GM23338 (cell line): ENCODE measurements at regions not wholly inside any gene's neighbourhood (a gene's known extent, or its start where the extent isn't known, plus 50 kb on each side); places are given as distances from the start of the nearest gene placed in this dataset.

Experiments used
- ATAC-seq: fragments of 200-7000 bp; cut with Tn5 transposase; 3 replicates; pipeline ENCODE4 v1.9.1; 2020
- DNase-seq: peaks from one replicate; pipeline ENCODE4 v3.0.0-alpha.2; 2015; ENCODE audit warnings: low spot score
- H2AFZ ChIP-seq: fragments of 200-600 bp; sonication (generic); 2 replicates; pipeline ENCODE4 v1.8.0; 2016; ENCODE audit warnings: antibody characterized with exemption, mild to moderate bottlenecking, moderate library complexity
- H3F3A ChIP-seq: fragments of 200-600 bp; sonication (generic); replicated peaks from 2 replicates; pipeline ENCODE4 v1.8.0; 2017; ENCODE audit warnings: antibody characterized with exemption, mixed run types, low read depth
- H3K27ac ChIP-seq: fragments of 200-600 bp; sonication (generic); 2 replicates; pipeline ENCODE4 v1.6.1; 2016; ENCODE audit warnings: low read depth
- H3K27me3 ChIP-seq: fragments of 200-600 bp; sonication (generic); 2 replicates; pipeline ENCODE4 v1.8.0; 2016; ENCODE audit warnings: mild to moderate bottlenecking, mixed run types, moderate library complexity; ENCODE audit not compliant: insufficient read depth
- H3K36me3 ChIP-seq: fragments of 200-600 bp; sonication (generic); 2 replicates; pipeline ENCODE4 v1.8.0; 2016; ENCODE audit warnings: mild to moderate bottlenecking; ENCODE audit not compliant: insufficient read depth
- H3K4me1 ChIP-seq: fragments of 200-600 bp; sonication (generic); 2 replicates; pipeline ENCODE4 v1.8.0; 2016; ENCODE audit warnings: mild to moderate bottlenecking, moderate library complexity; ENCODE audit not compliant: insufficient read depth
- H3K4me2 ChIP-seq: fragments of 200-600 bp; sonication (generic); 2 replicates; pipeline ENCODE4 v1.7.1; 2017; ENCODE audit warnings: mixed run types
- H3K4me3 ChIP-seq: fragments of 200-600 bp; sonication (generic); 2 replicates; pipeline ENCODE4 v1.6.1; 2016; ENCODE audit warnings: mixed run types
- H3K79me2 ChIP-seq: fragments of 200-600 bp; sonication (generic); replicated peaks from 2 replicates; pipeline ENCODE4 v1.8.0; 2017; ENCODE audit warnings: mild to moderate bottlenecking; ENCODE audit not compliant: insufficient read depth
- H3K9me2 ChIP-seq: fragments of 200-600 bp; sonication (generic); 2 replicates; pipeline ENCODE4 v1.8.0; 2017; ENCODE audit not compliant: insufficient read depth
- H4K20me1 ChIP-seq: fragments of 200-600 bp; sonication (generic); replicated peaks from 2 replicates; pipeline ENCODE4 v1.8.0; 2017; ENCODE audit warnings: mild to moderate bottlenecking; ENCODE audit not compliant: insufficient read depth
- H3K27ac Mint-ChIP-seq: 2 replicates; pipeline ENCODE4 v1.8.0; 2020; ENCODE audit warnings: inconsistent platforms, mild to moderate bottlenecking, moderate library complexity, mixed read lengths
- H3K27me3 Mint-ChIP-seq: 3 replicates; pipeline ENCODE4 v1.8.0; 2022; ENCODE audit warnings: low read depth, mild to moderate bottlenecking, moderate library complexity, mixed read lengths, inconsistent platforms; ENCODE audit not compliant: insufficient read depth, poor library complexity
- H3K36me3 Mint-ChIP-seq: 3 replicates; pipeline ENCODE4 v1.8.0; 2021; ENCODE audit warnings: low read depth, mild to moderate bottlenecking, inconsistent platforms, moderate library complexity, mixed read lengths
- H3K4me1 Mint-ChIP-seq: 3 replicates; pipeline ENCODE4 v1.8.0; 2020; ENCODE audit warnings: mild to moderate bottlenecking, inconsistent platforms, mixed read lengths
- H3K4me3 Mint-ChIP-seq: 3 replicates; pipeline ENCODE4 v1.8.0; 2021; ENCODE audit warnings: moderate library complexity, mild to moderate bottlenecking, inconsistent platforms, mixed read lengths
- H3K9me3 Mint-ChIP-seq: 3 replicates; pipeline ENCODE4 v1.8.0; 2020; ENCODE audit warnings: moderate library complexity, mild to moderate bottlenecking, inconsistent platforms, mixed read lengths
- CREB1 ChIP-seq: fragments of 250-450 bp; sonication (Bioruptor Pico); IDR thresholded peaks from 2 replicates; pipeline ENCODE4 v1.5.0; 2020; ENCODE audit warnings: low read depth, mild to moderate bottlenecking, moderate library complexity
- CTCF ChIP-seq, 2 experiments: fragments of 200-600 bp in 1 of 2; sonication (generic) in 1 of 2; conservative IDR thresholded peaks; 2 replicates each; pipeline versions ENCODE4 v1.5.1 to v1.6.1; 2016 to 2017; ENCODE audit warnings: antibody characterized with exemption in 2 of 2, low read depth in 2 of 2, mild to moderate bottlenecking in 2 of 2, moderate library complexity in 1 of 2
- ETS1 ChIP-seq: IDR thresholded peaks from 2 replicates; pipeline ENCODE4 v1.6.1; 2016; ENCODE audit warnings: antibody characterized with exemption
- EZH2 ChIP-seq: fragments of 200-600 bp; sonication (generic); IDR thresholded peaks from one replicate; pipeline ENCODE4 v1.8.0; 2017; ENCODE audit warnings: antibody characterized with exemption, mild to moderate bottlenecking, low read depth; ENCODE audit not compliant: unreplicated experiment
- EZH2phosphoT487 ChIP-seq: fragments of 200-600 bp; sonication (generic); IDR thresholded peaks from one replicate; pipeline ENCODE4 v1.8.1; 2018; ENCODE audit warnings: antibody characterized with exemption; ENCODE audit not compliant: unreplicated experiment
- JUNB ChIP-seq: IDR thresholded peaks from one replicate; pipeline ENCODE4 v1.6.1; 2016; ENCODE audit warnings: antibody characterized with exemption; ENCODE audit not compliant: unreplicated experiment
- NANOG ChIP-seq: IDR thresholded peaks from 2 replicates; pipeline ENCODE4 v1.6.1; 2016; ENCODE audit warnings: antibody characterized with exemption, borderline replicate concordance
- POLR2AphosphoS5 ChIP-seq: IDR thresholded peaks from 2 replicates; pipeline ENCODE4 v1.6.1; 2016; ENCODE audit warnings: antibody characterized with exemption, low read depth
- REST ChIP-seq: IDR thresholded peaks from one replicate; pipeline ENCODE4 v1.6.1; 2018; ENCODE audit warnings: antibody characterized with exemption; ENCODE audit not compliant: unreplicated experiment
- STAT1 ChIP-seq: IDR thresholded peaks from one replicate; pipeline ENCODE4 v1.6.1; 2016; ENCODE audit warnings: antibody characterized with exemption; ENCODE audit not compliant: unreplicated experiment
- ZNF114 ChIP-seq: fragments of 250-450 bp; sonication (Bioruptor Pico); IDR thresholded peaks from 2 replicates; pipeline ENCODE4 v1.5.0; 2020; ENCODE audit warnings: mild to moderate bottlenecking, moderate library complexity
- ZNF331 ChIP-seq: fragments of 250-450 bp; sonication (Bioruptor Pico); IDR thresholded peaks from 2 replicates; pipeline ENCODE4 v1.5.0; 2020; ENCODE audit warnings: low read depth, mild to moderate bottlenecking, moderate library complexity
- ZNF462 ChIP-seq: fragments of 250-450 bp; sonication (Bioruptor Pico); IDR thresholded peaks from 2 replicates; pipeline ENCODE4 v1.5.0; 2020; ENCODE audit warnings: mild to moderate bottlenecking, moderate library complexity

GRCh38 chr2:136325844-136326331, 207.9 kb upstream of the CXCR4 start:
- Mint-ChIP-seq H3K36me3 (no peaks in the 10 kb centered on the region), H3K9me3 (no peaks in the 10 kb centered on the region; the same call in 1 of the 3 replicates)
- no peak for TF ChIP-seq CREB1 (CRISPR knock-in tag)
- TF ChIP-seq STAT1, result no peak
- no peak for TF ChIP-seq NANOG
- TF ChIP-seq ZNF114 (CRISPR knock-in tag), result no peak
- no peak for TF ChIP-seq ZNF462 (CRISPR knock-in tag)
- TF ChIP-seq ZNF331, result no peak
- TF ChIP-seq EZH2phosphoT487, result no peak
- no peak for TF ChIP-seq POLR2AphosphoS5
- TF ChIP-seq EZH2, result no peak
- TF ChIP-seq JUNB, result no peak
- no peak for TF ChIP-seq CTCF (conservative IDR thresholded peaks at IDR 0.05; ENCODE audit: low read depth in 2 of 2)
- no peak for TF ChIP-seq ETS1
- TF ChIP-seq REST, result no peak

More at GRCh38 chr2:136325844-136326331, 207.9 kb upstream of the CXCR4 start:
- no peak overlapping the region for H2AFZ ChIP-seq
- no peak overlapping the region for H3K4me3 ChIP-seq
- no peaks in the 10 kb centered on the region; the same call in 1 of the 2 replicates for H3K36me3 ChIP-seq
- no peak overlapping the region for H3K4me3 Mint-ChIP-seq
- H3K27me3 Mint-ChIP-seq, result peaks cover 9% of the 10 kb centered on the region
- no peaks in the 10 kb centered on the region for H4K20me1 ChIP-seq
- H3K27ac ChIP-seq, result no peak overlapping the region
- H3K9me2 ChIP-seq, result peaks cover 4% of the 10 kb centered on the region
- ATAC-seq (no peak), DNase-seq (no peak)
- peaks cover 44% of the 10 kb centered on the region for H3K4me1 Mint-ChIP-seq
- H3K4me2 ChIP-seq, result no peak overlapping the region
- H3K27me3 ChIP-seq, result no peaks in the 10 kb centered on the region
- no peaks in the 10 kb centered on the region for H3K79me2 ChIP-seq
- no peaks in the 10 kb centered on the region for H3F3A ChIP-seq
- peaks cover 39% of the 10 kb centered on the region for H3K4me1 ChIP-seq
- H3K27ac Mint-ChIP-seq, result no peak overlapping the region
